K562 (cell line): ENCODE measurements at regions not wholly inside any gene's neighbourhood (a gene's known extent, or its start where the extent isn't known, plus 50 kb on each side); places are given as distances from the start of the nearest gene placed in this dataset.

Experiments
- CC2D1A ChIP-seq: fragments of 450-650 bp; IDR thresholded peaks from 2 replicates; pipeline ENCODE4 v1.6.1; 2017; ENCODE audit warnings: mild to moderate bottlenecking
- CHD2 ChIP-seq: IDR thresholded peaks from 2 replicates; pipeline ENCODE4 v1.6.1; 2011; ENCODE audit warnings: low read depth, low read length
- CHD4 ChIP-seq: fragments of 200-600 bp; sonication (generic); IDR thresholded peaks from 3 replicates; pipeline ENCODE4 v1.6.1; 2012; ENCODE audit warnings: low read depth, mild to moderate bottlenecking, mixed read lengths, low read length, inconsistent platforms; ENCODE audit not compliant: insufficient read depth, insufficient replicate concordance, poor library complexity, severe bottlenecking
- DIDO1 ChIP-seq: fragments of 450-650 bp; IDR thresholded peaks from 2 replicates; pipeline ENCODE4 v1.6.1; 2016; ENCODE audit warnings: low read depth, missing biosample characterization, missing genetic modification characterization
- ETV6 ChIP-seq, 3 experiments: fragments of 150-350 bp in 1 of 3; sonication (generic) in 1 of 3; formaldehyde crosslinking in 1 of 3; IDR thresholded peaks; 2 replicates each; pipeline versions ENCODE4 v1.6.1 to v1.8.0; 2014 to 2022; ENCODE audit warnings: borderline replicate concordance in 2 of 3, low read depth in 2 of 3, antibody characterized with exemption in 1 of 3, low read length in 1 of 3, mild to moderate bottlenecking in 1 of 3, missing genetic modification reagents in 1 of 3
- HDAC6 ChIP-seq: IDR thresholded peaks from 2 replicates; pipeline ENCODE4 v1.6.1; 2012; ENCODE audit warnings: low read depth, mild to moderate bottlenecking, control low read depth, inconsistent platforms, low read length, moderate library complexity
- HMG20B ChIP-seq: fragments of 250-450 bp; sonication (Bioruptor Pico); IDR thresholded peaks from 2 replicates; pipeline ENCODE4 v1.5.0; 2021; ENCODE audit warnings: mild to moderate bottlenecking
- HNRNPH1 ChIP-seq: fragments of 200-400 bp; formaldehyde crosslinking; optimal IDR thresholded peaks from 2 replicates; pipeline ENCODE3; 2017; ENCODE audit warnings: low read depth, mild to moderate bottlenecking, low read length, moderate library complexity
- PML ChIP-seq: IDR thresholded peaks from 2 replicates; pipeline ENCODE4 v1.6.1; 2012; ENCODE audit warnings: low read length, inconsistent platforms
- TF ChIP-seq, protein P1 (sequence below), 2 experiments: fragments of 150-350 bp in 1 of 2; IDR thresholded peaks; 2 replicates each; pipeline ENCODE4 v1.6.1; 2012 to 2016; ENCODE audit warnings: low read depth in 2 of 2, low read length in 2 of 2, mild to moderate bottlenecking in 1 of 2, moderate library complexity in 1 of 2
- TF ChIP-seq, protein P2 (sequence below): fragments of 450-650 bp; conservative IDR thresholded peaks from 2 replicates; pipeline ENCODE4 v1.6.1; 2016; ENCODE audit warnings: missing genetic modification characterization, low read depth, mild to moderate bottlenecking, control low read depth, missing compliant biosample characterization
- TF ChIP-seq, protein P3 (sequence below): sonication (generic); formaldehyde crosslinking; IDR thresholded peaks from 2 replicates; pipeline ENCODE4 v1.8.0; 2023; ENCODE audit warnings: mild to moderate bottlenecking, missing genetic modification reagents
- TF ChIP-seq, protein P4 (sequence below), 2 experiments: fragments of 200-800 bp in 1 of 2; sonication (Bioruptor generic) in 1 of 2; sonication (generic) in 1 of 2; formaldehyde crosslinking in 1 of 2; IDR thresholded peaks in 1 of 2; conservative IDR thresholded peaks in 1 of 2; 2 replicates each; pipeline versions ENCODE4 v1.5.0 to v1.6.1; 2016 to 2020; ENCODE audit warnings: missing compliant biosample characterization in 1 of 2, missing genetic modification characterization in 1 of 2, missing genetic modification reagents in 1 of 2
- TF ChIP-seq, protein P5 (sequence below): fragments of 250-450 bp; sonication (Bioruptor Pico); IDR thresholded peaks from 2 replicates; pipeline ENCODE4 v1.8.0; 2022; ENCODE audit warnings: moderate library complexity, mild to moderate bottlenecking, inconsistent platforms

DNA sequence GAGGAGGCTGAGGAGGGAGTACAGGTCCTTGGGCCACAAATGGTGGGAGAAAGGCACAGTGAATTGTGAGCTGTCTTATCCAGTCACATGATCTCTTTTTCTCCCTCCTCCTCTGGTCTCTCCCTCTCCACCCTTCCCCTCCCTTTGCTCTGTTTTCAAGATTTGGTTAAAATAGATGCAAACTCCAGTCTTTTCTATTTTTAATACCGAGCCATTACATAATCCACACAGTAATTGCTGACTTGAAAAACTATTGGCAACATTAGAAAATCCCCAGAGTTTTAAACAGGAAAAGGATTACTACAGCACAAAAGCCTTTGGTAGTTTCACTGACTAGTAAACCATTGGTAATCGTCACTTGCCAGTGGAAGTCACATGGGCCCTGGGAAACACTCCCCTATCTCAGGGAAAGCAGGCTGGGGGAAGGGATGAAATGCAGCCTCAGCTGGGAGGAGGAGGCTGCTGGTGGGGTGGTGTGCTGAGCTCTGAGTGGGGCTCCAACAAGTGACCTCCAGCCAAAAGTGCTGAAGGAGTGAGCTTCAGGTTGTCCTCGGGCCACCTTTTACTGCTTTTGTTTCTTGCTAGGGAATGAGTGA, 57.4 kb upstream of the PCBP1 start (continued):
- TF ChIP-seq, protein P1, sequence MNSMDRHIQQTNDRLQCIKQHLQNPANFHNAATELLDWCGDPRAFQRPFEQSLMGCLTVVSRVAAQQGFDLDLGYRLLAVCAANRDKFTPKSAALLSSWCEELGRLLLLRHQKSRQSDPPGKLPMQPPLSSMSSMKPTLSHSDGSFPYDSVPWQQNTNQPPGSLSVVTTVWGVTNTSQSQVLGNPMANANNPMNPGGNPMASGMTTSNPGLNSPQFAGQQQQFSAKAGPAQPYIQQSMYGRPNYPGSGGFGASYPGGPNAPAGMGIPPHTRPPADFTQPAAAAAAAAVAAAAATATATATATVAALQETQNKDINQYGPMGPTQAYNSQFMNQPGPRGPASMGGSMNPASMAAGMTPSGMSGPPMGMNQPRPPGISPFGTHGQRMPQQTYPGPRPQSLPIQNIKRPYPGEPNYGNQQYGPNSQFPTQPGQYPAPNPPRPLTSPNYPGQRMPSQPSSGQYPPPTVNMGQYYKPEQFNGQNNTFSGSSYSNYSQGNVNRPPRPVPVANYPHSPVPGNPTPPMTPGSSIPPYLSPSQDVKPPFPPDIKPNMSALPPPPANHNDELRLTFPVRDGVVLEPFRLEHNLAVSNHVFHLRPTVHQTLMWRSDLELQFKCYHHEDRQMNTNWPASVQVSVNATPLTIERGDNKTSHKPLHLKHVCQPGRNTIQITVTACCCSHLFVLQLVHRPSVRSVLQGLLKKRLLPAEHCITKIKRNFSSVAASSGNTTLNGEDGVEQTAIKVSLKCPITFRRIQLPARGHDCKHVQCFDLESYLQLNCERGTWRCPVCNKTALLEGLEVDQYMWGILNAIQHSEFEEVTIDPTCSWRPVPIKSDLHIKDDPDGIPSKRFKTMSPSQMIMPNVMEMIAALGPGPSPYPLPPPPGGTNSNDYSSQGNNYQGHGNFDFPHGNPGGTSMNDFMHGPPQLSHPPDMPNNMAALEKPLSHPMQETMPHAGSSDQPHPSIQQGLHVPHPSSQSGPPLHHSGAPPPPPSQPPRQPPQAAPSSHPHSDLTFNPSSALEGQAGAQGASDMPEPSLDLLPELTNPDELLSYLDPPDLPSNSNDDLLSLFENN (IDR thresholded peaks at IDR 0.05; ENCODE audit: low read depth in 2 of 2, low read length in 2 of 2), result no peak
- TF ChIP-seq DIDO1 (tag) (no peak), CHD4 (no peak), CHD2 (no peak), ETV6 (IDR thresholded peaks at IDR 0.05; ENCODE audit: borderline replicate concordance in 1 of 2, low read depth in 2 of 2, low read length in 1 of 2) (no peak), ETV6 (CRISPR knock-in tag; IDR thresholded peaks at IDR 0.05; ENCODE audit: borderline replicate concordance) (no peak), CC2D1A (no peak), HMG20B (no peak), HNRNPH1 (no peak), PML (no peak), HDAC6 (no peak)
- TF ChIP-seq, protein P2, sequence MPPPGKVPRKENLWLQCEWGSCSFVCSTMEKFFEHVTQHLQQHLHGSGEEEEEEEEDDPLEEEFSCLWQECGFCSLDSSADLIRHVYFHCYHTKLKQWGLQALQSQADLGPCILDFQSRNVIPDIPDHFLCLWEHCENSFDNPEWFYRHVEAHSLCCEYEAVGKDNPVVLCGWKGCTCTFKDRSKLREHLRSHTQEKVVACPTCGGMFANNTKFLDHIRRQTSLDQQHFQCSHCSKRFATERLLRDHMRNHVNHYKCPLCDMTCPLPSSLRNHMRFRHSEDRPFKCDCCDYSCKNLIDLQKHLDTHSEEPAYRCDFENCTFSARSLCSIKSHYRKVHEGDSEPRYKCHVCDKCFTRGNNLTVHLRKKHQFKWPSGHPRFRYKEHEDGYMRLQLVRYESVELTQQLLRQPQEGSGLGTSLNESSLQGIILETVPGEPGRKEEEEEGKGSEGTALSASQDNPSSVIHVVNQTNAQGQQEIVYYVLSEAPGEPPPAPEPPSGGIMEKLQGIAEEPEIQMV (tag), result 0 out of 2 replicates have a peak, but pooled peaks have one; percentile 24
- TF ChIP-seq, protein P3, sequence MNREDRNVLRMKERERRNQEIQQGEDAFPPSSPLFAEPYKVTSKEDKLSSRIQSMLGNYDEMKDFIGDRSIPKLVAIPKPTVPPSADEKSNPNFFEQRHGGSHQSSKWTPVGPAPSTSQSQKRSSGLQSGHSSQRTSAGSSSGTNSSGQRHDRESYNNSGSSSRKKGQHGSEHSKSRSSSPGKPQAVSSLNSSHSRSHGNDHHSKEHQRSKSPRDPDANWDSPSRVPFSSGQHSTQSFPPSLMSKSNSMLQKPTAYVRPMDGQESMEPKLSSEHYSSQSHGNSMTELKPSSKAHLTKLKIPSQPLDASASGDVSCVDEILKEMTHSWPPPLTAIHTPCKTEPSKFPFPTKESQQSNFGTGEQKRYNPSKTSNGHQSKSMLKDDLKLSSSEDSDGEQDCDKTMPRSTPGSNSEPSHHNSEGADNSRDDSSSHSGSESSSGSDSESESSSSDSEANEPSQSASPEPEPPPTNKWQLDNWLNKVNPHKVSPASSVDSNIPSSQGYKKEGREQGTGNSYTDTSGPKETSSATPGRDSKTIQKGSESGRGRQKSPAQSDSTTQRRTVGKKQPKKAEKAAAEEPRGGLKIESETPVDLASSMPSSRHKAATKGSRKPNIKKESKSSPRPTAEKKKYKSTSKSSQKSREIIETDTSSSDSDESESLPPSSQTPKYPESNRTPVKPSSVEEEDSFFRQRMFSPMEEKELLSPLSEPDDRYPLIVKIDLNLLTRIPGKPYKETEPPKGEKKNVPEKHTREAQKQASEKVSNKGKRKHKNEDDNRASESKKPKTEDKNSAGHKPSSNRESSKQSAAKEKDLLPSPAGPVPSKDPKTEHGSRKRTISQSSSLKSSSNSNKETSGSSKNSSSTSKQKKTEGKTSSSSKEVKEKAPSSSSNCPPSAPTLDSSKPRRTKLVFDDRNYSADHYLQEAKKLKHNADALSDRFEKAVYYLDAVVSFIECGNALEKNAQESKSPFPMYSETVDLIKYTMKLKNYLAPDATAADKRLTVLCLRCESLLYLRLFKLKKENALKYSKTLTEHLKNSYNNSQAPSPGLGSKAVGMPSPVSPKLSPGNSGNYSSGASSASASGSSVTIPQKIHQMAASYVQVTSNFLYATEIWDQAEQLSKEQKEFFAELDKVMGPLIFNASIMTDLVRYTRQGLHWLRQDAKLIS (CRISPR knock-in tag), result no peak
- TF ChIP-seq, protein P4, sequence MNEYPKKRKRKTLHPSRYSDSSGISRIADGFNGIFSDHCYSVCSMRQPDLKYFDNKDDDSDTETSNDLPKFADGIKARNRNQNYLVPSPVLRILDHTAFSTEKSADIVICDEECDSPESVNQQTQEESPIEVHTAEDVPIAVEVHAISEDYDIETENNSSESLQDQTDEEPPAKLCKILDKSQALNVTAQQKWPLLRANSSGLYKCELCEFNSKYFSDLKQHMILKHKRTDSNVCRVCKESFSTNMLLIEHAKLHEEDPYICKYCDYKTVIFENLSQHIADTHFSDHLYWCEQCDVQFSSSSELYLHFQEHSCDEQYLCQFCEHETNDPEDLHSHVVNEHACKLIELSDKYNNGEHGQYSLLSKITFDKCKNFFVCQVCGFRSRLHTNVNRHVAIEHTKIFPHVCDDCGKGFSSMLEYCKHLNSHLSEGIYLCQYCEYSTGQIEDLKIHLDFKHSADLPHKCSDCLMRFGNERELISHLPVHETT (CRISPR knock-in tag; conservative IDR thresholded peaks at IDR 0.05 in 1 of 2, IDR thresholded peaks at IDR 0.05 in 1 of 2), result peak in 1 of 2 experiments; percentile 50; a peak in 1 of 4 replicates
- TF ChIP-seq, protein P5, sequence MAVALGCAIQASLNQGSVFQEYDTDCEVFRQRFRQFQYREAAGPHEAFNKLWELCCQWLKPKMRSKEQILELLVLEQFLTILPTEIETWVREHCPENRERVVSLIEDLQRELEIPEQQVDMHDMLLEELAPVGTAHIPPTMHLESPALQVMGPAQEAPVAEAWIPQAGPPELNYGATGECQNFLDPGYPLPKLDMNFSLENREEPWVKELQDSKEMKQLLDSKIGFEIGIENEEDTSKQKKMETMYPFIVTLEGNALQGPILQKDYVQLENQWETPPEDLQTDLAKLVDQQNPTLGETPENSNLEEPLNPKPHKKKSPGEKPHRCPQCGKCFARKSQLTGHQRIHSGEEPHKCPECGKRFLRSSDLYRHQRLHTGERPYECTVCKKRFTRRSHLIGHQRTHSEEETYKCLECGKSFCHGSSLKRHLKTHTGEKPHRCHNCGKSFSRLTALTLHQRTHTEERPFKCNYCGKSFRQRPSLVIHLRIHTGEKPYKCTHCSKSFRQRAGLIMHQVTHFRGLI (CRISPR knock-in tag), result no peak
